GM23338 (cell line): ENCODE measurements at regions not wholly inside any gene's neighbourhood (a gene's known extent, or its start where the extent isn't known, plus 50 kb on each side); places are given as distances from the start of the nearest gene placed in this dataset.

ENCODE experiments used
- ATAC-seq: fragments of 200-7000 bp; cut with Tn5 transposase; 3 replicates; pipeline ENCODE4 v1.9.1; 2020
- DNase-seq: peaks from one replicate; pipeline ENCODE4 v3.0.0-alpha.2; 2015; ENCODE audit warnings: low spot score
- H2AFZ ChIP-seq: fragments of 200-600 bp; sonication (generic); 2 replicates; pipeline ENCODE4 v1.8.0; 2016; ENCODE audit warnings: antibody characterized with exemption, mild to moderate bottlenecking, moderate library complexity
- H3F3A ChIP-seq: fragments of 200-600 bp; sonication (generic); replicated peaks from 2 replicates; pipeline ENCODE4 v1.8.0; 2017; ENCODE audit warnings: antibody characterized with exemption, mixed run types, low read depth
- H3K27ac ChIP-seq: fragments of 200-600 bp; sonication (generic); 2 replicates; pipeline ENCODE4 v1.6.1; 2016; ENCODE audit warnings: low read depth
- H3K27me3 ChIP-seq: fragments of 200-600 bp; sonication (generic); 2 replicates; pipeline ENCODE4 v1.8.0; 2016; ENCODE audit warnings: mild to moderate bottlenecking, mixed run types, moderate library complexity; ENCODE audit not compliant: insufficient read depth
- H3K36me3 ChIP-seq: fragments of 200-600 bp; sonication (generic); 2 replicates; pipeline ENCODE4 v1.8.0; 2016; ENCODE audit warnings: mild to moderate bottlenecking; ENCODE audit not compliant: insufficient read depth
- H3K4me1 ChIP-seq: fragments of 200-600 bp; sonication (generic); 2 replicates; pipeline ENCODE4 v1.8.0; 2016; ENCODE audit warnings: mild to moderate bottlenecking, moderate library complexity; ENCODE audit not compliant: insufficient read depth
- H3K4me2 ChIP-seq: fragments of 200-600 bp; sonication (generic); 2 replicates; pipeline ENCODE4 v1.7.1; 2017; ENCODE audit warnings: mixed run types
- H3K4me3 ChIP-seq: fragments of 200-600 bp; sonication (generic); 2 replicates; pipeline ENCODE4 v1.6.1; 2016; ENCODE audit warnings: mixed run types
- H3K79me2 ChIP-seq: fragments of 200-600 bp; sonication (generic); replicated peaks from 2 replicates; pipeline ENCODE4 v1.8.0; 2017; ENCODE audit warnings: mild to moderate bottlenecking; ENCODE audit not compliant: insufficient read depth
- H3K9me2 ChIP-seq: fragments of 200-600 bp; sonication (generic); 2 replicates; pipeline ENCODE4 v1.8.0; 2017; ENCODE audit not compliant: insufficient read depth
- H4K20me1 ChIP-seq: fragments of 200-600 bp; sonication (generic); replicated peaks from 2 replicates; pipeline ENCODE4 v1.8.0; 2017; ENCODE audit warnings: mild to moderate bottlenecking; ENCODE audit not compliant: insufficient read depth
- H3K27ac Mint-ChIP-seq: 2 replicates; pipeline ENCODE4 v1.8.0; 2020; ENCODE audit warnings: inconsistent platforms, mild to moderate bottlenecking, moderate library complexity, mixed read lengths
- H3K27me3 Mint-ChIP-seq: 3 replicates; pipeline ENCODE4 v1.8.0; 2022; ENCODE audit warnings: low read depth, mild to moderate bottlenecking, moderate library complexity, mixed read lengths, inconsistent platforms; ENCODE audit not compliant: insufficient read depth, poor library complexity
- H3K36me3 Mint-ChIP-seq: 3 replicates; pipeline ENCODE4 v1.8.0; 2021; ENCODE audit warnings: low read depth, mild to moderate bottlenecking, inconsistent platforms, moderate library complexity, mixed read lengths
- H3K4me1 Mint-ChIP-seq: 3 replicates; pipeline ENCODE4 v1.8.0; 2020; ENCODE audit warnings: mild to moderate bottlenecking, inconsistent platforms, mixed read lengths
- H3K4me3 Mint-ChIP-seq: 3 replicates; pipeline ENCODE4 v1.8.0; 2021; ENCODE audit warnings: moderate library complexity, mild to moderate bottlenecking, inconsistent platforms, mixed read lengths
- H3K9me3 Mint-ChIP-seq: 3 replicates; pipeline ENCODE4 v1.8.0; 2020; ENCODE audit warnings: moderate library complexity, mild to moderate bottlenecking, inconsistent platforms, mixed read lengths
- CREB1 ChIP-seq: fragments of 250-450 bp; sonication (Bioruptor Pico); IDR thresholded peaks from 2 replicates; pipeline ENCODE4 v1.5.0; 2020; ENCODE audit warnings: low read depth, mild to moderate bottlenecking, moderate library complexity
- CTCF ChIP-seq, 2 experiments: fragments of 200-600 bp in 1 of 2; sonication (generic) in 1 of 2; conservative IDR thresholded peaks; 2 replicates each; pipeline versions ENCODE4 v1.5.1 to v1.6.1; 2016 to 2017; ENCODE audit warnings: antibody characterized with exemption in 2 of 2, low read depth in 2 of 2, mild to moderate bottlenecking in 2 of 2, moderate library complexity in 1 of 2
- ETS1 ChIP-seq: IDR thresholded peaks from 2 replicates; pipeline ENCODE4 v1.6.1; 2016; ENCODE audit warnings: antibody characterized with exemption
- EZH2 ChIP-seq: fragments of 200-600 bp; sonication (generic); IDR thresholded peaks from one replicate; pipeline ENCODE4 v1.8.0; 2017; ENCODE audit warnings: antibody characterized with exemption, mild to moderate bottlenecking, low read depth; ENCODE audit not compliant: unreplicated experiment
- EZH2phosphoT487 ChIP-seq: fragments of 200-600 bp; sonication (generic); IDR thresholded peaks from one replicate; pipeline ENCODE4 v1.8.1; 2018; ENCODE audit warnings: antibody characterized with exemption; ENCODE audit not compliant: unreplicated experiment
- NANOG ChIP-seq: IDR thresholded peaks from 2 replicates; pipeline ENCODE4 v1.6.1; 2016; ENCODE audit warnings: antibody characterized with exemption, borderline replicate concordance
- POLR2AphosphoS5 ChIP-seq: IDR thresholded peaks from 2 replicates; pipeline ENCODE4 v1.6.1; 2016; ENCODE audit warnings: antibody characterized with exemption, low read depth
- REST ChIP-seq: IDR thresholded peaks from one replicate; pipeline ENCODE4 v1.6.1; 2018; ENCODE audit warnings: antibody characterized with exemption; ENCODE audit not compliant: unreplicated experiment
- STAT1 ChIP-seq: IDR thresholded peaks from one replicate; pipeline ENCODE4 v1.6.1; 2016; ENCODE audit warnings: antibody characterized with exemption; ENCODE audit not compliant: unreplicated experiment
- ZNF114 ChIP-seq: fragments of 250-450 bp; sonication (Bioruptor Pico); IDR thresholded peaks from 2 replicates; pipeline ENCODE4 v1.5.0; 2020; ENCODE audit warnings: mild to moderate bottlenecking, moderate library complexity
- ZNF331 ChIP-seq: fragments of 250-450 bp; sonication (Bioruptor Pico); IDR thresholded peaks from 2 replicates; pipeline ENCODE4 v1.5.0; 2020; ENCODE audit warnings: low read depth, mild to moderate bottlenecking, moderate library complexity

GRCh38 chr3:6438031-6438430, 422.9 kb upstream of the GRM7 start:
- peaks cover 60% of the 10 kb centered on the region for H3K9me3 Mint-ChIP-seq
- TF ChIP-seq CREB1 (CRISPR knock-in tag) (no peak), EZH2phosphoT487 (no peak)
- no peak for ATAC-seq
- no peaks in the 10 kb centered on the region for H3K27me3 Mint-ChIP-seq
- H3K4me1 Mint-ChIP-seq = no peaks in the 10 kb centered on the region; the same call in 2 of the 3 replicates
- Histone ChIP-seq H3K36me3 (peaks cover 5% of the 10 kb centered on the region; the same call in 1 of the 2 replicates), H3K27me3 (no peaks in the 10 kb centered on the region), H3K9me2 (no peaks in the 10 kb centered on the region), H2AFZ (no peak overlapping the region), H3K4me3 (no peak overlapping the region), H3K79me2 (no peaks in the 10 kb centered on the region), H3K4me1 (no peaks in the 10 kb centered on the region), H3K4me2 (no peak overlapping the region), H3K27ac (no peak overlapping the region), H4K20me1 (no peaks in the 10 kb centered on the region), H3F3A (no peaks in the 10 kb centered on the region)
- H3K4me3 Mint-ChIP-seq = no peak overlapping the region
- H3K36me3 Mint-ChIP-seq = no peaks in the 10 kb centered on the region
- H3K27ac Mint-ChIP-seq = no peak overlapping the region
- no peak for DNase-seq

- Mint-ChIP-seq H3K4me3 (no peak overlapping the region), H3K27me3 (peaks cover 4% of the 10 kb centered on the region), H3K9me3 (peaks cover 58% of the 10 kb centered on the region), H3K36me3 (no peaks in the 10 kb centered on the region; the same call in 2 of the 3 replicates), H3K4me1 (no peaks in the 10 kb centered on the region; the same call in 2 of the 3 replicates), H3K27ac (no peak overlapping the region)
- Histone ChIP-seq H3F3A (no peaks in the 10 kb centered on the region), H3K9me2 (no peaks in the 10 kb centered on the region), H3K27ac (no peak overlapping the region), H4K20me1 (no peaks in the 10 kb centered on the region), H3K27me3 (no peaks in the 10 kb centered on the region), H3K4me3 (no peak overlapping the region), H3K4me1 (no peaks in the 10 kb centered on the region), H3K4me2 (no peak overlapping the region), H2AFZ (no peak overlapping the region), H3K36me3 (no peaks in the 10 kb centered on the region), H3K79me2 (no peaks in the 10 kb centered on the region)
- DNase-seq (no peak), ATAC-seq (no peak)
- TF ChIP-seq EZH2 (no peak), EZH2phosphoT487 (no peak), ZNF114 (CRISPR knock-in tag) (no peak), NANOG (no peak), ETS1 (no peak), STAT1 (no peak), CREB1 (CRISPR knock-in tag) (no peak), CTCF (conservative IDR thresholded peaks at IDR 0.05; ENCODE audit: low read depth in 2 of 2) (no peak), POLR2AphosphoS5 (no peak), ZNF331 (no peak), REST (no peak)
These were observed 421.7 kb upstream of the GRM7 start for GRCh38 chr3:6439226-6439625.
